ENCODE measurements at regions not wholly inside any gene's neighbourhood (a gene's known extent, or its start where the extent isn't known, plus 50 kb on each side); places are given as distances from the start of the nearest gene placed in this dataset.

GRCh38 chr7:3194501-3195141 is 106.4 kb upstream of the SDK1 start:
- no peak for DNase-seq (ENCODE audit: low read depth in 2 of 2)

- no peak for DNase-seq (ENCODE audit: low read depth in 2 of 2)
Measured at GRCh38 chr7:3195160-3195559, 105.9 kb upstream of the SDK1 start.

GRCh38 chr7:3196629-3197400 is 104.2 kb upstream of the SDK1 start:
- DNase-seq (ENCODE audit: low read depth in 2 of 2), result no peak

GRCh38 chr7:3197567-3198213 is 103.4 kb upstream of the SDK1 start:
- DNase-seq (ENCODE audit: low read depth in 2 of 2), result no peak

GRCh38 chr7:3198316-3198715 is 102.7 kb upstream of the SDK1 start:
- DNase-seq (ENCODE audit: low read depth in 2 of 2), result no peak

- no peak for DNase-seq (ENCODE audit: low read depth in 2 of 2)
Measured at GRCh38 chr7:3200504-3200903, 100.5 kb upstream of the SDK1 start.

GRCh38 chr7:3201306-3201705 is 99.7 kb upstream of the SDK1 start:
- DNase-seq (ENCODE audit: low read depth in 2 of 2), result no peak

- no peak for DNase-seq (ENCODE audit: low read depth in 2 of 2)
Measured at GRCh38 chr7:3201937-3202710, 98.9 kb upstream of the SDK1 start.

GRCh38 chr7:3204526-3204925 is 96.5 kb upstream of the SDK1 start:
- DNase-seq (ENCODE audit: low read depth in 2 of 2), result no peak

- no peak for DNase-seq (ENCODE audit: low read depth in 2 of 2)
Measured at GRCh38 chr7:3206101-3206500, 95.0 kb upstream of the SDK1 start.

GRCh38 chr7:3206771-3207191 is 94.3 kb upstream of the SDK1 start:
- no peak for DNase-seq (ENCODE audit: low read depth in 2 of 2)

GRCh38 chr7:3207387-3207902 is 93.6 kb upstream of the SDK1 start:
- no peak for DNase-seq (ENCODE audit: low read depth in 2 of 2)

- no peak for DNase-seq (ENCODE audit: low read depth in 2 of 2)
Measured at GRCh38 chr7:3210531-3210930, 90.5 kb upstream of the SDK1 start.

GRCh38 chr7:3214090-3214413 is 87.0 kb upstream of the SDK1 start:
- no peak for DNase-seq (ENCODE audit: low read depth in 2 of 2)

GRCh38 chr7:3215624-3216585 is 85.1 kb upstream of the SDK1 start:
- DNase-seq (ENCODE audit: low read depth in 2 of 2), result no peak

- no peak for DNase-seq (ENCODE audit: low read depth in 2 of 2)
Measured at GRCh38 chr7:3217166-3217565, 83.9 kb upstream of the SDK1 start.

- DNase-seq (ENCODE audit: low read depth in 2 of 2), result no peak
Measured at GRCh38 chr7:3218411-3219225, 82.4 kb upstream of the SDK1 start.

GRCh38 chr7:3229904-3230470 is 71.1 kb upstream of the SDK1 start:
- DNase-seq (ENCODE audit: low read depth in 2 of 2), result no peak

- DNase-seq (ENCODE audit: low read depth in 2 of 2), result no peak
Measured at GRCh38 chr7:3230908-3231307, 70.1 kb upstream of the SDK1 start.

- no peak for DNase-seq (ENCODE audit: low read depth in 2 of 2)
Measured at GRCh38 chr7:3232228-3232627, 68.8 kb upstream of the SDK1 start.
